ENCODE measurements at regions not wholly inside any gene's neighbourhood (a gene's known extent, or its start where the extent isn't known, plus 50 kb on each side); places are given as distances from the start of the nearest gene placed in this dataset.

DNA sequence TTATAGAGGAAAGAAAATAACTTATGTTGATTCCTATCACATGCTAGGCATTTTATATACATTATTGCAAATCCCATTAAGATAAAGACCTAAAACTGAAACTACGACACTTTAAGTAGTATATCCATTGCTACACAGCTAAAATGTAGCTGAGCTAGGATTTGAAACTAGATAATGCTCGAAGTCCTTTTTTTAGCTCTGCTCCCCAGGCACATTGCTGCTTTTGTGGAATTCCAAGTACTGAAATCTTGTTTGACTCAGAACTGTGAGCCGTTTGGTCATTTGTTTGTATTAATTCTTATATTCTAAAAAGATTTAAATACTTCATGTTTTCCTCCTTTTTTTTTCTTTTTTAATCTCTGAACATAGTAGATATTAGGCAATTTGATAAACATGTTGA is 644.8 kb downstream of the HACE1 start (continued):
- TF ChIP-seq EP300 (IDR thresholded peaks at IDR 0.05; ENCODE audit: borderline replicate concordance in 1 of 2, low read depth in 2 of 2, low read length in 2 of 2): no peak
- TF ChIP-seq, protein P1, sequence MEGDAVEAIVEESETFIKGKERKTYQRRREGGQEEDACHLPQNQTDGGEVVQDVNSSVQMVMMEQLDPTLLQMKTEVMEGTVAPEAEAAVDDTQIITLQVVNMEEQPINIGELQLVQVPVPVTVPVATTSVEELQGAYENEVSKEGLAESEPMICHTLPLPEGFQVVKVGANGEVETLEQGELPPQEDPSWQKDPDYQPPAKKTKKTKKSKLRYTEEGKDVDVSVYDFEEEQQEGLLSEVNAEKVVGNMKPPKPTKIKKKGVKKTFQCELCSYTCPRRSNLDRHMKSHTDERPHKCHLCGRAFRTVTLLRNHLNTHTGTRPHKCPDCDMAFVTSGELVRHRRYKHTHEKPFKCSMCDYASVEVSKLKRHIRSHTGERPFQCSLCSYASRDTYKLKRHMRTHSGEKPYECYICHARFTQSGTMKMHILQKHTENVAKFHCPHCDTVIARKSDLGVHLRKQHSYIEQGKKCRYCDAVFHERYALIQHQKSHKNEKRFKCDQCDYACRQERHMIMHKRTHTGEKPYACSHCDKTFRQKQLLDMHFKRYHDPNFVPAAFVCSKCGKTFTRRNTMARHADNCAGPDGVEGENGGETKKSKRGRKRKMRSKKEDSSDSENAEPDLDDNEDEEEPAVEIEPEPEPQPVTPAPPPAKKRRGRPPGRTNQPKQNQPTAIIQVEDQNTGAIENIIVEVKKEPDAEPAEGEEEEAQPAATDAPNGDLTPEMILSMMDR (IDR thresholded peaks at IDR 0.05; ENCODE audit: control extremely low read depth in 1 of 3, insufficient read depth in 1 of 3, low read depth in 1 of 3, low read length in 3 of 3): no peak
- no peak for TF ChIP-seq PHF8 (conservative IDR thresholded peaks at IDR 0.05; ENCODE audit: low read depth, low read length)

Measured in H1 (cell line).